Upper lobe of left lung (tissue), 4 donors: ENCODE measurements at regions not wholly inside any gene's neighbourhood (a gene's known extent, or its start where the extent isn't known, plus 50 kb on each side); places are given as distances from the start of the nearest gene placed in this dataset.

Experiments
- CTCF ChIP-seq, 6 experiments: fragments of 450-650 bp in 4 of 6; fragments of 200-600 bp in 2 of 6; sonication (generic) in 2 of 6; IDR thresholded peaks; one replicate each; pipeline ENCODE4 v1.5.1; 2016 to 2019; ENCODE audit warnings: antibody characterized with exemption in 6 of 6
- EP300 ChIP-seq, 4 donors: sonication (generic); formaldehyde crosslinking; IDR thresholded peaks; one replicate each; pipeline ENCODE4 v1.5.1; 2017; ENCODE audit warnings: antibody characterized with exemption in 4 of 4, control low read depth in 2 of 4
- POLR2A ChIP-seq, 4 donors: fragments of 450-650 bp; IDR thresholded peaks; one replicate each; pipeline ENCODE4 v1.5.1; 2016 to 2017; ENCODE audit warnings: antibody characterized with exemption in 4 of 4, mild to moderate bottlenecking in 2 of 4

- TF ChIP-seq CTCF (IDR thresholded peaks at IDR 0.05) (peak in 4 of 6 experiments; percentile 11 to 31 (median 16)), POLR2A (IDR thresholded peaks at IDR 0.05) (no peak), EP300 (IDR thresholded peaks at IDR 0.05) (no peak)
Observed at GRCh38 chr6:143592335-143592734, 80.8 kb upstream of the FUCA2 start.
